HFF-Myc (cell line): ENCODE measurements at regions not wholly inside any gene's neighbourhood (a gene's known extent, or its start where the extent isn't known, plus 50 kb on each side); places are given as distances from the start of the nearest gene placed in this dataset.
"Not testable (repeated sequence)": the region's sequence is repeated elsewhere in the genome, so short reads cannot be mapped to it uniquely, and the experiment has no call there.

Source experiments
- DNase-seq: peaks from one replicate; pipeline ENCODE4 v3.0.0-alpha.2; 2011; ENCODE audit warnings: low read depth; ENCODE audit errors: extremely low read depth
- H3K4me3 ChIP-seq: replicated peaks from 2 replicates; pipeline ENCODE4 v1.5.1; 2011; ENCODE audit warnings: low read depth, mild to moderate bottlenecking, control low read depth, low read length
- TF ChIP-seq, protein P1 (sequence below): IDR thresholded peaks from 2 replicates; pipeline ENCODE4 v1.5.1; 2012; ENCODE audit warnings: mild to moderate bottlenecking, low read depth, low read length, control low read depth; ENCODE audit errors: missing control alignments

DNA sequence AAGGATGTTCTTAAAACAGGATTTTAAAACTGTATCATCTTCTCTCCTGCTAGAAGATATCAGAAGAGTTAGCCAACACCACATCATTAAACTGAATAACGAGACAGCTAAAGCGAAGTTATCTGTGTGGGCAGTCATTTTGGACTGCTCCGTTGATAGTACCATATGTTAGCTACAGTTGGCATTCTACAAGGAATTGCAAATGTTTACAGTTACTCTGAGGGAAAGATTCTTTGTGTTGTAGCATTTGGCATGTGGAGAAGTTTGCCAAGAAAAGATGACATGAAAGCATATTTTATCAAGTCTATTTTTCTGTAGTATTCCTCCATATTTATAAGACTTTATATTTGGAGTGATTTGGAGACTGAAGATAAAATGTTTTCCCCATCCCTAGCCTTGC lies 464.4 kb upstream of the POM121L12 start:
- H3K4me3 ChIP-seq = no peak overlapping the region
- TF ChIP-seq, protein P1, sequence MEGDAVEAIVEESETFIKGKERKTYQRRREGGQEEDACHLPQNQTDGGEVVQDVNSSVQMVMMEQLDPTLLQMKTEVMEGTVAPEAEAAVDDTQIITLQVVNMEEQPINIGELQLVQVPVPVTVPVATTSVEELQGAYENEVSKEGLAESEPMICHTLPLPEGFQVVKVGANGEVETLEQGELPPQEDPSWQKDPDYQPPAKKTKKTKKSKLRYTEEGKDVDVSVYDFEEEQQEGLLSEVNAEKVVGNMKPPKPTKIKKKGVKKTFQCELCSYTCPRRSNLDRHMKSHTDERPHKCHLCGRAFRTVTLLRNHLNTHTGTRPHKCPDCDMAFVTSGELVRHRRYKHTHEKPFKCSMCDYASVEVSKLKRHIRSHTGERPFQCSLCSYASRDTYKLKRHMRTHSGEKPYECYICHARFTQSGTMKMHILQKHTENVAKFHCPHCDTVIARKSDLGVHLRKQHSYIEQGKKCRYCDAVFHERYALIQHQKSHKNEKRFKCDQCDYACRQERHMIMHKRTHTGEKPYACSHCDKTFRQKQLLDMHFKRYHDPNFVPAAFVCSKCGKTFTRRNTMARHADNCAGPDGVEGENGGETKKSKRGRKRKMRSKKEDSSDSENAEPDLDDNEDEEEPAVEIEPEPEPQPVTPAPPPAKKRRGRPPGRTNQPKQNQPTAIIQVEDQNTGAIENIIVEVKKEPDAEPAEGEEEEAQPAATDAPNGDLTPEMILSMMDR = no peak
- DNase-seq = no peak

DNA sequence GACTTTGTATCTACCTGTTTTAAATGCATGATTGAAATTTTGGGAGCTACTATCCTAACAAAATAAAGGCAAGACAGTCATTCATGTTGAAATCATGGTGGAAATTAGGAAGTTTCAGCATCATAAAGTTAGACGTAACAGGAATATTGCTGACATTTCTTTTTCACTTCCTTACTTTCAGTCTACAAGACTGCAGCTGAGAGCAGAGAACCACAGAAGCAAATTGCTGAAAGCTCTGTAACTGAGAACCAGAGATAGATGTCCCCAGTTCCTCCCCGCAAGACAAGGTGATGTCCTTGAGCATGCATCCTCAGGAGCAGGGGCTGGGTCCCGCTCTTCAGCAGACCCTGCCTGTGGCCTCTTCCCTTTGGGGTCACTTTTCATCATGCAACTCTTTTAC lies 466.3 kb upstream of the POM121L12 start:
- no peak overlapping the region for H3K4me3 ChIP-seq
- TF ChIP-seq, protein P1 = no peak
- no peak for DNase-seq

DNA sequence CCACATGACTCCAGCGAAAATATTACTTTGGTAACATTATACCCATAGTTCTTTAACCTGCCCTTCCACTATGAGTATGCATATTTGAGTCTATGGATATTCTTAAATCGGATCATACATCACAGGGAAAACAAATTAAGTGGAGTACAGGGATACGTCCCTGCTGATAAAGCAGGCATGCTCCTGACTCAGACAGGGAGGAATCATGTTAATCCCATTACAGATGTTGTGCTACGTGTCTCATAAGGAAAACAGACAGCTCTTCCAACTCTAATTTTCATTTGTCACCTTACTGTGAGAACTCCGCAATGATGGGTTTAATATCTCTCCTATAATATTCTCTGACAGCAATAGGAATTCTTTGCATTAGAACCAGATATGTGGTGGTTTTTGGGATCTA lies 469.5 kb upstream of the POM121L12 start:
- DNase-seq = no peak
- H3K4me3 ChIP-seq = no peak overlapping the region
- TF ChIP-seq, protein P1 = no peak

DNA sequence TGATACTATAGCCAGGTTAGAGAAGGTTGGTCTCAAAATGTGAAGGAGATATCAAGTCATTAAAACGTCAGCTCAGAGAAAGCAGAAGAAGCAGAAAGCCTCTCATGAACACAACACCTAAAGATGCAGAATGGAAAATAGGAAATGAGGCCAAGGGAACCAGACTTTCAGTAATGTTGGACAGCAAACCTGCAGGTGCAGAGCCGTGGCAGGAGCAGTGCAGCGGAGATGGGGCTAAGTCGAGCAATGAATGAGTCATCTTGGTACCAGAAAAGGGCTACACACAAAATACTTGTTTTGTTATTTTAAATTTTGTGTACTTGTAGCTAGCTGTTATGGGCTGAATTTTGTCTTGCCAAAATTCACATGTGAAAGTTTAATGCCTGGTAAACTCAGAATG lies 479.6 kb upstream of the POM121L12 start:
- H3K4me3 ChIP-seq = no peak overlapping the region
- TF ChIP-seq, protein P1 = no peak
- DNase-seq = no peak

DNA sequence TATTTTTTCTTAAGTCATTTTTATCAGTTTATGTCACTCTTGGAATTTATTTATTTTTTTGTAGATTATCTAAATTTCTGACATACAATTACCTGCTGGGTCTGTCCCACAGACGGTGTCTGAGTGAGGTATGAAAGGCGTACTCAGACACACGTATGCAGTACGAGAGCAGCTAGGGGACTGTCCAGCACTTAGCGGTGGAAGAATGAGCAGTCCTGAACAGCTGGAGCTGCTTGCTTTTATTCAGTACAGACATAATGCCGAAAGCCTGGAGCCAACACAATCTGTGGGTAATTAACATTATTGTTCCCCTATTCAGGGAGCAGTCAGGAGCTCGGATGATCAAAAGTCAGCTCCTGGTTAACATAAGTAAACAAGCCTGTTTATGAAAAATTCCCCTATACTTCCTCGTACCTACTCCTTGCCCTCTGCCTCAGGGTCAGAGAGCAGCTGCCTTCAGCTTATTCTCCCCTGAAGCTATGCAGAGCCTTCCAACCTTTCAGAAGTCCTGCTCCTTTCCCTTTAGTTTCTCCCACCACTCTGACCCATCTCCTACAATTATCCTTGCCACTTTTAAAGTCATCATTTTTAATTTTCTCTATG lies 488.0 kb upstream of the POM121L12 start:
- H3K4me3 ChIP-seq = no peak overlapping the region
- no peak for DNase-seq
- TF ChIP-seq, protein P1 = no peak

DNA sequence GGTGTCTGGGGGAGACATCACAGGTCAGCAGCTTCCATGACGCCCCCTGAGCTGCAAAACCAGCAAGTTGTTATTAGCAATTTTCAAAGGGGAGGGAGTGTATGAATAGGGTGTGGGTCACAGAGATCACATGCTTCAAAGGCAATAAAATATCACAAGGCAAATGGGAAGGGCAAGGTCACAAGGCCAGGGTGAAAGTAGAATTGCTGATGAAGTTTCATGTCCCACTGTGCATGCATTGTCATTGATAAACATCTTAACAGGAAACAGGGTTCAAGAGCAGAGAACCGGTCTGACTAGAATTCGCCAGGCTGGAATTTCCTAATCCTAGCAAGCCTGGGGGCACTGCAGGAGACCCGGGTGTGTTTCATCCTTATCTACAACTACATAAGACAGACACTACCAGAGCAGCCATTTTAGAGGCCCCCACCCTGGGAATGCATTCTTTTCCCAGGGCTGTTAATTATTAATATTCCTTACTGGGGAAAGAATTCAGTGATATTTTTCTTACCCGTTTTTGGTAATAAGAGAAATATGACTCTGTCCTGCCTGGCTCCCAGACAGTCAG lies 494.2 kb upstream of the POM121L12 start:
- DNase-seq, H3K4me3 ChIP-seq: not testable (repeated sequence)

DNA sequence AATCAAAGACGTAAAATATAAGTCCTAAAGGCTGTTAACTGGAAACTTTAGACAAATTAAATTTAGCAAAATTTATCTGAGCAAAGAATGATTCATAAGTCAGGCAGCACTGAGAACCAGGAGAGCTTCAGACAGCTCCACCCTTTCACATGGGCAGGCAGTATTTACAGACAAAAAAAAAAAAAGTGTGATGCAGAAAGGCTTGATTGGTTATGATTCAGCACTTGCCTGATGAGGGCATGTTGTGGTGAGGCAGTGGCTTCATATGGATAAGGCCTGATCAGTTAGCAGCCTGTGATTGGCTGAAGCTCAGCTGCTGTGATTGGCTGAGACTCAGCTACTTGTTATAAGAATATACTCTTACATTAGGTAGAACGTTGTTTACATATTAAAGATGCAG lies 495.4 kb upstream of the POM121L12 start:
- DNase-seq = no peak
- TF ChIP-seq, protein P1 = no peak
- H3K4me3 ChIP-seq = no peak overlapping the region
